Hepatocyte (in vitro differentiated cells): ENCODE measurements at regions not wholly inside any gene's neighbourhood (a gene's known extent, or its start where the extent isn't known, plus 50 kb on each side); places are given as distances from the start of the nearest gene placed in this dataset.

ENCODE experiments used
- DNase-seq: peaks from one replicate; pipeline ENCODE4 v3.0.0-alpha.2; 2016; ENCODE audit warnings: low spot score
- H2AFZ ChIP-seq: fragments of 200-600 bp; sonication (generic); 2 replicates; pipeline ENCODE4 v1.6.0; 2016; ENCODE audit warnings: antibody characterized with exemption, mild to moderate bottlenecking
- H3K27ac ChIP-seq: fragments of 200-600 bp; sonication (generic); 2 replicates; pipeline ENCODE4 v1.5.1; 2016; ENCODE audit warnings: mild to moderate bottlenecking
- H3K27me3 ChIP-seq: fragments of 200-600 bp; sonication (generic); 2 replicates; pipeline ENCODE4 v1.6.1; 2016
- H3K36me3 ChIP-seq: fragments of 200-600 bp; sonication (generic); replicated peaks from 2 replicates; pipeline ENCODE4 v1.5.1; 2016; ENCODE audit warnings: low read depth; ENCODE audit not compliant: insufficient read depth
- H3K4me1 ChIP-seq: fragments of 200-600 bp; sonication (generic); 2 replicates; pipeline ENCODE4 v1.5.1; 2016; ENCODE audit warnings: mild to moderate bottlenecking, moderate library complexity; ENCODE audit not compliant: insufficient read depth
- H3K4me2 ChIP-seq: fragments of 200-600 bp; sonication (generic); 2 replicates; pipeline ENCODE4 v1.6.0; 2016
- H3K4me3 ChIP-seq: fragments of 200-600 bp; sonication (generic); 2 replicates; pipeline ENCODE4 v1.5.1; 2016; ENCODE audit warnings: mild to moderate bottlenecking
- H3K79me2 ChIP-seq: fragments of 200-600 bp; sonication (generic); 2 replicates; pipeline ENCODE4 v1.6.0; 2017; ENCODE audit warnings: mild to moderate bottlenecking
- H3K9me2 ChIP-seq: fragments of 200-600 bp; sonication (generic); replicated peaks from 2 replicates; pipeline ENCODE4 v1.6.0; 2017; ENCODE audit warnings: mild to moderate bottlenecking; ENCODE audit not compliant: insufficient read depth
- H3K9me3 ChIP-seq: fragments of 200-600 bp; sonication (generic); 2 replicates; pipeline ENCODE4 v1.5.1; 2016; ENCODE audit warnings: low read depth, mild to moderate bottlenecking
- H4K20me1 ChIP-seq: fragments of 200-600 bp; sonication (generic); 2 replicates; pipeline ENCODE4 v1.6.0; 2016; ENCODE audit warnings: mild to moderate bottlenecking; ENCODE audit not compliant: insufficient read depth, poor library complexity, severe bottlenecking
- CTCF ChIP-seq: fragments of 200-600 bp; sonication (generic); IDR thresholded peaks from 2 replicates; pipeline ENCODE4 v1.5.1; 2016; ENCODE audit warnings: antibody characterized with exemption, mild to moderate bottlenecking; ENCODE audit not compliant: poor library complexity
- EZH2 ChIP-seq: fragments of 200-600 bp; sonication (generic); IDR thresholded peaks from 2 replicates; pipeline ENCODE4 v1.6.1; 2016; ENCODE audit warnings: antibody characterized with exemption, mild to moderate bottlenecking, borderline replicate concordance
- EZH2phosphoT487 ChIP-seq: fragments of 200-600 bp; sonication (generic); IDR thresholded peaks from one replicate; pipeline ENCODE4 v1.6.1; 2018; ENCODE audit warnings: antibody characterized with exemption, mild to moderate bottlenecking, low read depth, moderate library complexity; ENCODE audit not compliant: unreplicated experiment, severe bottlenecking
- WGBS: methylation state at CpG from one replicate; pipeline ENCODE4 v1.1.6; 2016; ENCODE audit warnings: low lambda C conversion rate; ENCODE audit errors: missing lambda C conversion rate; 5-methylcytosine and 5-hydroxymethylcytosine counted together

GRCh38 chr5:3195994-3196393, 399.6 kb upstream of the IRX1 start:
- no peaks in the 10 kb centered on the region for H4K20me1 ChIP-seq
- TF ChIP-seq EZH2phosphoT487 (no peak), EZH2 (no peak), CTCF (no peak)
- H3K36me3 ChIP-seq = no peaks in the 10 kb centered on the region
- no peak overlapping the region for H3K27ac ChIP-seq
- no peak overlapping the region for H2AFZ ChIP-seq
- no peak for DNase-seq
- H3K27me3 ChIP-seq = peaks cover 55% of the 10 kb centered on the region
- H3K79me2 ChIP-seq = no peaks in the 10 kb centered on the region
- no peak overlapping the region for H3K4me2 ChIP-seq
- 74% methylated on average over 8 of the region's 8 CpGs for WGBS
- H3K9me3 ChIP-seq = no peaks in the 10 kb centered on the region
- no peaks in the 10 kb centered on the region for H3K9me2 ChIP-seq
- H3K4me3 ChIP-seq = no peak overlapping the region
- H3K4me1 ChIP-seq = no peaks in the 10 kb centered on the region

- H3K27ac ChIP-seq = no peak overlapping the region
- no peak overlapping the region for H2AFZ ChIP-seq
- peaks cover 55% of the 10 kb centered on the region for H3K27me3 ChIP-seq
- H3K36me3 ChIP-seq = no peaks in the 10 kb centered on the region
- no peak for DNase-seq
- WGBS = 62% methylated on average over 13 of the region's 13 CpGs
- no peaks in the 10 kb centered on the region for H3K79me2 ChIP-seq
- no peak overlapping the region for H3K4me3 ChIP-seq
- no peaks in the 10 kb centered on the region for H3K9me3 ChIP-seq
- H3K9me2 ChIP-seq = no peaks in the 10 kb centered on the region
- H3K4me2 ChIP-seq = no peak overlapping the region
- no peaks in the 10 kb centered on the region for H3K4me1 ChIP-seq
- no peaks in the 10 kb centered on the region for H4K20me1 ChIP-seq
- TF ChIP-seq EZH2 (no peak), CTCF (no peak), EZH2phosphoT487 (no peak)
Measured at GRCh38 chr5:3194684-3195083, 400.9 kb upstream of the IRX1 start.

- H3K4me1 ChIP-seq = no peaks in the 10 kb centered on the region
- no peaks in the 10 kb centered on the region for H3K9me2 ChIP-seq
- H3K4me3 ChIP-seq = no peak overlapping the region
- H4K20me1 ChIP-seq = no peaks in the 10 kb centered on the region
- H3K27ac ChIP-seq = no peak overlapping the region
- no peaks in the 10 kb centered on the region for H3K36me3 ChIP-seq
- no peaks in the 10 kb centered on the region for H3K79me2 ChIP-seq
- no peaks in the 10 kb centered on the region for H3K9me3 ChIP-seq
- DNase-seq = no peak
- no peak overlapping the region for H3K4me2 ChIP-seq
- TF ChIP-seq EZH2phosphoT487 = no peak
- TF ChIP-seq EZH2 = no peak
- TF ChIP-seq CTCF = no peak
- H2AFZ ChIP-seq = no peak overlapping the region
- 75% methylated on average over 7 of the region's 7 CpGs for WGBS
- H3K27me3 ChIP-seq = peaks cover 51% of the 10 kb centered on the region
Measured at GRCh38 chr5:3194271-3194670, 401.4 kb upstream of the IRX1 start.

- Histone ChIP-seq H3K9me3 (no peaks in the 10 kb centered on the region), H3K4me2 (no peak overlapping the region), H4K20me1 (no peaks in the 10 kb centered on the region), H3K9me2 (no peaks in the 10 kb centered on the region), H3K27me3 (peaks cover 26% of the 10 kb centered on the region), H2AFZ (no peak overlapping the region), H3K4me1 (no peaks in the 10 kb centered on the region), H3K27ac (no peak overlapping the region), H3K79me2 (no peaks in the 10 kb centered on the region), H3K36me3 (no peaks in the 10 kb centered on the region), H3K4me3 (no peak overlapping the region)
- no peak for TF ChIP-seq EZH2
- no peak for TF ChIP-seq EZH2phosphoT487
- no peak for TF ChIP-seq CTCF
- WGBS = 87% methylated on average over 15 of the region's 15 CpGs
- DNase-seq = no peak
Measured at GRCh38 chr5:3191585-3191984, 404.0 kb upstream of the IRX1 start.
